Lower lobe of right lung (tissue), 2 donors: ENCODE measurements at regions not wholly inside any gene's neighbourhood (a gene's known extent, or its start where the extent isn't known, plus 50 kb on each side); places are given as distances from the start of the nearest gene placed in this dataset.

Source experiments
- ATAC-seq, 2 donors: fragments of 200-7000 bp; cut with Tn5 transposase; one replicate each; pipeline ENCODE4 v1.9.1; 2020 to 2022; ENCODE audit warnings: mild to moderate bottlenecking in 2 of 2, moderate library complexity in 2 of 2
- DNase-seq: peaks from one replicate; pipeline ENCODE4 v3.0.0-alpha.2; 2020
- H3K27ac ChIP-seq: fragments of 200-600 bp; one replicate; pipeline ENCODE4 v1.8.0; 2022
- H3K27me3 ChIP-seq: fragments of 200-600 bp; one replicate; pipeline ENCODE4 v1.8.0; 2022; ENCODE audit warnings: low read depth
- H3K36me3 ChIP-seq: fragments of 200-600 bp; one replicate; pipeline ENCODE4 v1.8.0; 2022; ENCODE audit warnings: mild to moderate bottlenecking
- H3K4me1 ChIP-seq: fragments of 200-600 bp; one replicate; pipeline ENCODE4 v1.8.0; 2022
- H3K4me3 ChIP-seq: fragments of 200-600 bp; one replicate; pipeline ENCODE4 v1.8.0; 2022; ENCODE audit warnings: mild to moderate bottlenecking
- H3K9me3 ChIP-seq: fragments of 200-600 bp; one replicate; pipeline ENCODE4 v1.8.0; 2022
- intact Hi-C: fragments of 100-400 bp; cut with DNase I; formaldehyde crosslinking; loops from one replicate; pipeline ENCODE4 v1.11.0; 2022
- TF ChIP-seq, protein P1 (sequence below): fragments of 200-600 bp; IDR thresholded peaks from one replicate; pipeline ENCODE4 v1.8.0; 2022; ENCODE audit warnings: antibody characterized with exemption, mild to moderate bottlenecking
- donor health status: DM: no; HTN: yes; CAD: no; lungs with severe emphysema.

GRCh38 chr5:19256036-19256435 is 732.0 kb downstream of the CDH18 start:
- Histone ChIP-seq H3K27me3 (no peaks in the 10 kb centered on the region), H3K4me1 (no peaks in the 10 kb centered on the region), H3K36me3 (no peaks in the 10 kb centered on the region), H3K27ac (no peak overlapping the region), H3K9me3 (no peaks in the 10 kb centered on the region), H3K4me3 (no peak overlapping the region)
- TF ChIP-seq, protein P1, sequence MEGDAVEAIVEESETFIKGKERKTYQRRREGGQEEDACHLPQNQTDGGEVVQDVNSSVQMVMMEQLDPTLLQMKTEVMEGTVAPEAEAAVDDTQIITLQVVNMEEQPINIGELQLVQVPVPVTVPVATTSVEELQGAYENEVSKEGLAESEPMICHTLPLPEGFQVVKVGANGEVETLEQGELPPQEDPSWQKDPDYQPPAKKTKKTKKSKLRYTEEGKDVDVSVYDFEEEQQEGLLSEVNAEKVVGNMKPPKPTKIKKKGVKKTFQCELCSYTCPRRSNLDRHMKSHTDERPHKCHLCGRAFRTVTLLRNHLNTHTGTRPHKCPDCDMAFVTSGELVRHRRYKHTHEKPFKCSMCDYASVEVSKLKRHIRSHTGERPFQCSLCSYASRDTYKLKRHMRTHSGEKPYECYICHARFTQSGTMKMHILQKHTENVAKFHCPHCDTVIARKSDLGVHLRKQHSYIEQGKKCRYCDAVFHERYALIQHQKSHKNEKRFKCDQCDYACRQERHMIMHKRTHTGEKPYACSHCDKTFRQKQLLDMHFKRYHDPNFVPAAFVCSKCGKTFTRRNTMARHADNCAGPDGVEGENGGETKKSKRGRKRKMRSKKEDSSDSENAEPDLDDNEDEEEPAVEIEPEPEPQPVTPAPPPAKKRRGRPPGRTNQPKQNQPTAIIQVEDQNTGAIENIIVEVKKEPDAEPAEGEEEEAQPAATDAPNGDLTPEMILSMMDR = no peak
- ATAC-seq (no peak), DNase-seq (no peak)
- intact Hi-C loops = no loop called here

GRCh38 chr5:19258686-19259085 is 729.3 kb downstream of the CDH18 start:
- DNase-seq (no peak), ATAC-seq (no peak)
- no peak overlapping the region for H3K27ac ChIP-seq
- no peaks in the 10 kb centered on the region for H3K36me3 ChIP-seq
- no peaks in the 10 kb centered on the region for H3K4me1 ChIP-seq
- H3K4me3 ChIP-seq = no peak overlapping the region
- no peaks in the 10 kb centered on the region for H3K9me3 ChIP-seq
- intact Hi-C loops = no loop called here
- no peaks in the 10 kb centered on the region for H3K27me3 ChIP-seq
- TF ChIP-seq, protein P1 = no peak

DNA sequence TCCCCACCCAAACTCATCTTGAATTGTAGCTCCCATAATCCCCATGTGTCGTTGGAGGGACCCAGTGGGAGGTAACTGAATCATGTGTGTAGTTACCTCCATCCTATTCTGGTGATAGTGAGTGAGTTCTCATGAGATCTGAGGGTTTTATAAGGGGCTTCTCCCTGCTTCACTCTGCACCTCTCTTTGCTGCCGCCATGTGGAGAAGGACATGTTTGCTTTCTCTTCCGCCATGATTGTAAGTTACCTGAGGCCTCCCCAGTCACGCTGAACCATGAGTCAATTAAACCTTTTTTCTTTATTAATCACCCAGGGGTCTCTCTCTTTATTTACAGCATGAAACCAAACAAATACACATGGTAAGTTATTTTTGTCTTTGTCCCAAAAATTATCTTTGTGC is 726.1 kb downstream of the CDH18 start:
- ATAC-seq = no peak
- Histone ChIP-seq H3K27me3 (no peaks in the 10 kb centered on the region), H3K4me1 (no peaks in the 10 kb centered on the region), H3K36me3 (no peaks in the 10 kb centered on the region), H3K9me3 (no peaks in the 10 kb centered on the region), H3K4me3 (no peak overlapping the region), H3K27ac (no peak overlapping the region)
- intact Hi-C loops = no loop called here
- no peak for DNase-seq
- TF ChIP-seq, protein P1 = no peak

DNA sequence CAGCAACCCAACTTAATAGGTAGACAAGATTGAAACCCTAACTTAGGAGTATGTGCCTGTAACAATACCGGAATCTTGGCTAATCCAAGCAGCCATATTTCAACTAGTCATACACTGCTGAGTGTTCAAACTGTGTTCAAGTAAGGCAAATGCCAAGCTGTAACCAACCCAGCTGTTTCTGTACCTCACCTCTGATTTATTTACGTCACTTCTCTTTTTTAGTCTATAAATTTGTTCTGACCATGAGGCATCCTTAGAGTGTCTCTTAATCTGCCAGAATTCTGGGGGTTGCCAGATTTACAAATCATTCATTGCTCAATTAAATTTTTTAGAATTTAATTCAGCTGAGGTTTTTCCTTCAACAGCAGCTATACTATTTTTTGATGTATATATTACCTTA is 723.2 kb downstream of the CDH18 start:
- intact Hi-C loops = no loop called here
- Histone ChIP-seq H3K27me3 (no peaks in the 10 kb centered on the region), H3K4me1 (no peaks in the 10 kb centered on the region), H3K4me3 (no peak overlapping the region), H3K36me3 (no peaks in the 10 kb centered on the region), H3K9me3 (no peaks in the 10 kb centered on the region), H3K27ac (no peak overlapping the region)
- TF ChIP-seq, protein P1 = no peak
- ATAC-seq (no peak), DNase-seq (no peak)

GRCh38 chr5:19266791-19267190 is 721.2 kb downstream of the CDH18 start:
- intact Hi-C loops = no loop called here
- H3K27ac ChIP-seq = no peak overlapping the region
- TF ChIP-seq, protein P1 = no peak
- ATAC-seq (no peak), DNase-seq (no peak)
- H3K36me3 ChIP-seq = no peaks in the 10 kb centered on the region
- no peaks in the 10 kb centered on the region for H3K27me3 ChIP-seq
- H3K9me3 ChIP-seq = no peaks in the 10 kb centered on the region
- no peaks in the 10 kb centered on the region for H3K4me1 ChIP-seq
- H3K4me3 ChIP-seq = no peak overlapping the region

DNA sequence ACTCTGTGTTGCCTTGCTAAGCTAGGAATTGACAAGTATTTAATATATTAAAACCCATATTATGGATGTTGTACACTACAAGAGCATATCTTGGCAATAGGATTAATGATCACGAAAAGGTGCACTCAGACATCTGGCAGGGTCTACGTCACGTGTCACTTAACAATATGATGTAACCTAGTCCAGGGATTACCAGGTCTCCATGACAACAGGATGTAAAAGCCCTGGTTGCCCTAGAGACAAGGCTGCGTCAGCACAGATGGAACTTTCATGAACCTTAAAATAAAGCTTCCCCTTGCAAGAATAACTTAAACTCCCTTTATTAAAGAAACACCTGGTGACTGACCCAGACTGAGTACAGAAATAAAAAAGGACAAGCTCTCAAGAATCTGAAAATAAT is 717.8 kb downstream of the CDH18 start:
- Histone ChIP-seq H3K27ac (no peak overlapping the region), H3K36me3 (no peaks in the 10 kb centered on the region), H3K9me3 (no peaks in the 10 kb centered on the region), H3K27me3 (no peaks in the 10 kb centered on the region), H3K4me3 (no peak overlapping the region), H3K4me1 (no peaks in the 10 kb centered on the region)
- TF ChIP-seq, protein P1 = no peak
- no peak for DNase-seq
- no peak for ATAC-seq
- intact Hi-C loops = no loop called here
